HEK293 (cell line): ENCODE measurements at regions not wholly inside any gene's neighbourhood (a gene's known extent, or its start where the extent isn't known, plus 50 kb on each side); places are given as distances from the start of the nearest gene placed in this dataset.

Experiments used
- ZNF133 ChIP-seq: fragments of 450-650 bp; formaldehyde crosslinking; IDR thresholded peaks from 2 replicates; pipeline ENCODE4 v1.5.1; 2016; ENCODE audit warnings: missing biosample characterization, missing genetic modification characterization
- ZNF274 ChIP-seq, 2 experiments: fragments of 200-500 bp in 1 of 2; fragments of 450-650 bp in 1 of 2; sonication (Bioruptor generic) in 1 of 2; formaldehyde crosslinking in 1 of 2; IDR thresholded peaks; 2 replicates each; pipeline versions ENCODE4 v1.5.1 to v1.6.1; 2014 to 2016; ENCODE audit warnings: borderline replicate concordance in 1 of 2, inconsistent platforms in 1 of 2, low read length in 1 of 2, missing biosample characterization in 1 of 2, missing genetic modification characterization in 1 of 2
- ZNF394 ChIP-seq: fragments of 450-650 bp; formaldehyde crosslinking; IDR thresholded peaks from 2 replicates; pipeline ENCODE4 v1.5.1; 2016; ENCODE audit warnings: missing biosample characterization, missing genetic modification characterization, mild to moderate bottlenecking, moderate library complexity, borderline replicate concordance
- ZNF529 ChIP-seq: fragments of 450-650 bp; formaldehyde crosslinking; IDR thresholded peaks from 2 replicates; pipeline ENCODE4 v1.5.1; 2017; ENCODE audit warnings: missing genetic modification characterization, missing biosample characterization; ENCODE audit not compliant: insufficient replicate concordance
- TF ChIP-seq, protein P1 (sequence below): fragments of 450-650 bp; formaldehyde crosslinking; IDR thresholded peaks from 2 replicates; pipeline ENCODE4 v1.5.1; 2016; ENCODE audit warnings: missing biosample characterization, missing genetic modification characterization
- TF ChIP-seq, protein P2 (sequence below): fragments of 450-650 bp; formaldehyde crosslinking; IDR thresholded peaks from 2 replicates; pipeline ENCODE4 v1.5.1; 2016; ENCODE audit warnings: missing biosample characterization, missing genetic modification characterization, low read depth
- TF ChIP-seq, protein P3 (sequence below): fragments of 450-650 bp; formaldehyde crosslinking; optimal IDR thresholded peaks from 2 replicates; pipeline ENCODE3; 2016; ENCODE audit warnings: missing biosample characterization, mild to moderate bottlenecking, missing genetic modification characterization
- TF ChIP-seq, protein P4 (sequence below): fragments of 450-650 bp; formaldehyde crosslinking; IDR thresholded peaks from 2 replicates; pipeline ENCODE4 v1.5.1; 2017; ENCODE audit warnings: missing biosample characterization, missing genetic modification characterization
- TF ChIP-seq, protein P5 (sequence below): fragments of 450-650 bp; formaldehyde crosslinking; IDR thresholded peaks from 2 replicates; pipeline ENCODE4 v1.5.1; 2016; ENCODE audit warnings: missing biosample characterization, missing genetic modification characterization

DNA sequence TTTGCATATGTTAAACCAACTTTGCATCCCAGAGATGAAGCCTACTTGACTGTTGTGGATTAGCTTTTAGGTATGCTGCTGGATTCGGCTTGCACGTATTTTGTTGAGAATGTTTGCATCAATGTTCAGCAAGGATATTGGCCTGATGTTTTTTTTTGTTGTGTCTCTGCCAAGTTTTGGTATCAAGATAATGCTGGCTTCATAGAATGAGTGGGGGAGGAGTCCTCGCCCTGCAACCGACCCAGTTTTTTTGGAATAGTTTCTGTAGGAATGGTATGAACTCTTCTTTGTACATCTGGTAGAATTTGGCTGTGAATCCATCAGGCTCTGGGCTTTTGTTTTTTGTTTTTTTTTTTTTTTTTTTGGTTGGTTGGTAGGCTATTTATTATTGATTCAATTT lies 147.9 kb downstream of the AHR start:
- no peak for TF ChIP-seq ZNF394 (tag by site-specific recombination)
- TF ChIP-seq, protein P1, sequence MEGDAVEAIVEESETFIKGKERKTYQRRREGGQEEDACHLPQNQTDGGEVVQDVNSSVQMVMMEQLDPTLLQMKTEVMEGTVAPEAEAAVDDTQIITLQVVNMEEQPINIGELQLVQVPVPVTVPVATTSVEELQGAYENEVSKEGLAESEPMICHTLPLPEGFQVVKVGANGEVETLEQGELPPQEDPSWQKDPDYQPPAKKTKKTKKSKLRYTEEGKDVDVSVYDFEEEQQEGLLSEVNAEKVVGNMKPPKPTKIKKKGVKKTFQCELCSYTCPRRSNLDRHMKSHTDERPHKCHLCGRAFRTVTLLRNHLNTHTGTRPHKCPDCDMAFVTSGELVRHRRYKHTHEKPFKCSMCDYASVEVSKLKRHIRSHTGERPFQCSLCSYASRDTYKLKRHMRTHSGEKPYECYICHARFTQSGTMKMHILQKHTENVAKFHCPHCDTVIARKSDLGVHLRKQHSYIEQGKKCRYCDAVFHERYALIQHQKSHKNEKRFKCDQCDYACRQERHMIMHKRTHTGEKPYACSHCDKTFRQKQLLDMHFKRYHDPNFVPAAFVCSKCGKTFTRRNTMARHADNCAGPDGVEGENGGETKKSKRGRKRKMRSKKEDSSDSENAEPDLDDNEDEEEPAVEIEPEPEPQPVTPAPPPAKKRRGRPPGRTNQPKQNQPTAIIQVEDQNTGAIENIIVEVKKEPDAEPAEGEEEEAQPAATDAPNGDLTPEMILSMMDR, result no peak
- TF ChIP-seq, protein P2, sequence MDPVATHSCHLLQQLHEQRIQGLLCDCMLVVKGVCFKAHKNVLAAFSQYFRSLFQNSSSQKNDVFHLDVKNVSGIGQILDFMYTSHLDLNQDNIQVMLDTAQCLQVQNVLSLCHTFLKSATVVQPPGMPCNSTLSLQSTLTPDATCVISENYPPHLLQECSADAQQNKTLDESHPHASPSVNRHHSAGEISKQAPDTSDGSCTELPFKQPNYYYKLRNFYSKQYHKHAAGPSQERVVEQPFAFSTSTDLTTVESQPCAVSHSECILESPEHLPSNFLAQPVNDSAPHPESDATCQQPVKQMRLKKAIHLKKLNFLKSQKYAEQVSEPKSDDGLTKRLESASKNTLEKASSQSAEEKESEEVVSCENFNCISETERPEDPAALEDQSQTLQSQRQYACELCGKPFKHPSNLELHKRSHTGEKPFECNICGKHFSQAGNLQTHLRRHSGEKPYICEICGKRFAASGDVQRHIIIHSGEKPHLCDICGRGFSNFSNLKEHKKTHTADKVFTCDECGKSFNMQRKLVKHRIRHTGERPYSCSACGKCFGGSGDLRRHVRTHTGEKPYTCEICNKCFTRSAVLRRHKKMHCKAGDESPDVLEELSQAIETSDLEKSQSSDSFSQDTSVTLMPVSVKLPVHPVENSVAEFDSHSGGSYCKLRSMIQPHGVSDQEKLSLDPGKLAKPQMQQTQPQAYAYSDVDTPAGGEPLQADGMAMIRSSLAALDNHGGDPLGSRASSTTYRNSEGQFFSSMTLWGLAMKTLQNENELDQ, result no peak
- no peak for TF ChIP-seq ZNF133 (tag by site-specific recombination)
- TF ChIP-seq ZNF274 (IDR thresholded peaks at IDR 0.05; ENCODE audit: low read length), result no peak
- TF ChIP-seq ZNF274 (tag by site-specific recombination; IDR thresholded peaks at IDR 0.05; ENCODE audit: borderline replicate concordance), result no peak
- TF ChIP-seq, protein P3, sequence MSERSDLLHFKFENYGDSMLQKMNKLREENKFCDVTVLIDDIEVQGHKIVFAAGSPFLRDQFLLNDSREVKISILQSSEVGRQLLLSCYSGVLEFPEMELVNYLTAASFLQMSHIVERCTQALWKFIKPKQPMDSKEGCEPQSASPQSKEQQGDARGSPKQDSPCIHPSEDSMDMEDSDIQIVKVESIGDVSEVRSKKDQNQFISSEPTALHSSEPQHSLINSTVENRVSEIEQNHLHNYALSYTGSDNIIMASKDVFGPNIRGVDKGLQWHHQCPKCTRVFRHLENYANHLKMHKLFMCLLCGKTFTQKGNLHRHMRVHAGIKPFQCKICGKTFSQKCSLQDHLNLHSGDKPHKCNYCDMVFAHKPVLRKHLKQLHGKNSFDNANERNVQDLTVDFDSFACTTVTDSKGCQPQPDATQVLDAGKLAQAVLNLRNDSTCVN (tag by site-specific recombination), result no peak
- TF ChIP-seq ZNF529, result no peak
- TF ChIP-seq, protein P4, sequence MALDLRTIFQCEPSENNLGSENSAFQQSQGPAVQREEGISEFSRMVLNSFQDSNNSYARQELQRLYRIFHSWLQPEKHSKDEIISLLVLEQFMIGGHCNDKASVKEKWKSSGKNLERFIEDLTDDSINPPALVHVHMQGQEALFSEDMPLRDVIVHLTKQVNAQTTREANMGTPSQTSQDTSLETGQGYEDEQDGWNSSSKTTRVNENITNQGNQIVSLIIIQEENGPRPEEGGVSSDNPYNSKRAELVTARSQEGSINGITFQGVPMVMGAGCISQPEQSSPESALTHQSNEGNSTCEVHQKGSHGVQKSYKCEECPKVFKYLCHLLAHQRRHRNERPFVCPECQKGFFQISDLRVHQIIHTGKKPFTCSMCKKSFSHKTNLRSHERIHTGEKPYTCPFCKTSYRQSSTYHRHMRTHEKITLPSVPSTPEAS (tag by site-specific recombination), result no peak
- TF ChIP-seq, protein P5, sequence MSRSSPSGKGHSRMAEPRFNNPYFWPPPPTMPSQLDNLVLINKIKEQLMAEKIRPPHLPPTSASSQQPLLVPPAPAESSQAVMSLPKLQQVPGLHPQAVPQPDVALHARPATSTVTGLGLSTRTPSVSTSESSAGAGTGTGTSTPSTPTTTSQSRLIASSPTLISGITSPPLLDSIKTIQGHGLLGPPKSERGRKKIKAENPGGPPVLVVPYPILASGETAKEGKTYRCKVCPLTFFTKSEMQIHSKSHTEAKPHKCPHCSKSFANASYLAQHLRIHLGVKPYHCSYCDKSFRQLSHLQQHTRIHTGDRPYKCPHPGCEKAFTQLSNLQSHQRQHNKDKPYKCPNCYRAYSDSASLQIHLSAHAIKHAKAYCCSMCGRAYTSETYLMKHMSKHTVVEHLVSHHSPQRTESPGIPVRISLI (tag by site-specific recombination), result no peak
